Skeletal muscle tissue (tissue), 3 donors: ENCODE measurements at regions not wholly inside any gene's neighbourhood (a gene's known extent, or its start where the extent isn't known, plus 50 kb on each side); places are given as distances from the start of the nearest gene placed in this dataset.

ENCODE experiments used
- H3K27ac ChIP-seq: one replicate; pipeline ENCODE4 v1.7.0; 2013; ENCODE audit warnings: mild to moderate bottlenecking, low read depth, low read length, inconsistent platforms
- H3K27me3 ChIP-seq, 3 donors: one replicate each; pipeline ENCODE4 v1.7.0; 2013; ENCODE audit warnings: low read length in 3 of 3; ENCODE audit not compliant: control insufficient read depth in 3 of 3, insufficient read depth in 3 of 3
- H3K36me3 ChIP-seq, 3 donors: one replicate each; pipeline ENCODE4 v1.7.0; 2013; ENCODE audit warnings: low read length in 3 of 3; ENCODE audit not compliant: control insufficient read depth in 3 of 3, insufficient read depth in 3 of 3
- H3K4me1 ChIP-seq, 3 donors: one replicate each; pipeline ENCODE4 v1.7.0; 2013; ENCODE audit warnings: low read length in 3 of 3, mild to moderate bottlenecking in 3 of 3; ENCODE audit not compliant: control insufficient read depth in 3 of 3, insufficient read depth in 3 of 3
- H3K4me3 ChIP-seq, 3 donors: one replicate each; pipeline ENCODE4 v1.7.0; 2013; ENCODE audit warnings: low read length in 3 of 3
- H3K9ac ChIP-seq, 3 donors: one replicate each; pipeline ENCODE4 v1.7.0; 2013; ENCODE audit warnings: low read length in 3 of 3, mild to moderate bottlenecking in 3 of 3, moderate library complexity in 2 of 3, low read depth in 1 of 3
- H3K9me3 ChIP-seq, 3 donors: one replicate each; pipeline ENCODE4 v1.7.0; 2013; ENCODE audit warnings: low read length in 3 of 3; ENCODE audit not compliant: control insufficient read depth in 3 of 3
- donor health status: Osteomylitis.

DNA sequence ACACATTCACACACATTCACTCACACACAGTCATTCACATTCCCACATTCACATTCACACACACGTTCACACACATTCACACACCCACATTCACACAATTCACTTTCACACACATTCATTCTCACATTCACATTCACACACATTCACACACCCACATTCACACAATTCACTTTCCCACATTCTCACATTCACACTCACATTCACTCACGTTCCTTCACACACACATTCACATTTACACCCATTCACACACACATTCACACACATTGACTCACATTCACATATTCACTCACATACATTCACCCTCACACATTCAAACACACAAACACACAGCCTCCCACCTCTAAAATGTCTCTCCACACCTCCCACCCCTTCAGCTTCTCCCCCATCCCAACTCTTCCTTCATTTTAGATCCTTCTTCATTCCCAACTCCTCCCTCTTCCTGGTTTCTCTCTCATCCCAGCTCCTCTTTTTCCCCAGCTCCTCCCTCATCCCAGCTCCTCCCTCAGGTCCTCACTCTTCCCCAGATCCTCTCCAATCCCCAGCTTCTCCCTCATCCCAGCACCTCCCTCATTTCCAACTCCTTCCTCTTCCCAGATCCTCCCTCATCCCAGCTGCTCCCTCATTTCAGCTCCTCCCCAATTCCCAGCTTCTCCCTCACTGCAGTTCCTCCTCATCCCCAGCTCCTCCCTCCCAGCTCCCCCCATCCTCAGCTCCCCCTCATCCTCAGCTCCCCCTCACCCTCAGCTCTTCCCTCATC is 111.0 kb downstream of the FAM53A start:
- Histone ChIP-seq H3K4me1 (peaks cover 0 to under 1% (median 0%) of the 10 kb centered on the region in 3 donors), H3K36me3 (no peaks in the 10 kb centered on the region), H3K27me3 (peaks cover 25 to 48% (median 42%) of the 10 kb centered on the region in 3 donors), H3K27ac (no peak overlapping the region), H3K4me3 (no peak overlapping the region), H3K9me3 (no peaks in the 10 kb centered on the region), H3K9ac (no peak overlapping the region)

DNA sequence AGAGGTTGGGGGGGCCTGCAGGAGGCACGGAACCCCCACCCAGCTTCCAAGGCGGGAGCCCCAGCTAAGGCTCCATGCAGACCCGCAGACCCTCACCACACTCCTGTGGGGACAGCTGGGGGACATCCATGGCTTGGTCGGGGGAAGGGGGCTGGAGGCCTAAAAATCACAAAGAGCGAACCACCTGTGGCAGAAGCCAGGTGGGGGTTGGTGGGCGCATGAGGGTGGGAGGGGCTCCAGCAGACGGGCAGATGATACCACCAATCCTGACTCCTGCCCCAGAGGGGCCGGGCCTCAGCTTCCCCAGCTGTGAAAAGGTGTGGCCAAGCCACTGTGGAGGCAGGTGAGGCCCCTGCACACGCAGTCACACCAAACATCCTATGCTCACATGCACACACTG is 111.6 kb downstream of the FAM53A start:
- Histone ChIP-seq H3K27me3 (peaks cover 27 to 53% (median 45%) of the 10 kb centered on the region in 3 donors), H3K27ac (no peak overlapping the region), H3K9ac (no peak overlapping the region), H3K4me1 (no peaks in the 10 kb centered on the region), H3K9me3 (no peaks in the 10 kb centered on the region), H3K36me3 (no peaks in the 10 kb centered on the region), H3K4me3 (no peak overlapping the region)

DNA sequence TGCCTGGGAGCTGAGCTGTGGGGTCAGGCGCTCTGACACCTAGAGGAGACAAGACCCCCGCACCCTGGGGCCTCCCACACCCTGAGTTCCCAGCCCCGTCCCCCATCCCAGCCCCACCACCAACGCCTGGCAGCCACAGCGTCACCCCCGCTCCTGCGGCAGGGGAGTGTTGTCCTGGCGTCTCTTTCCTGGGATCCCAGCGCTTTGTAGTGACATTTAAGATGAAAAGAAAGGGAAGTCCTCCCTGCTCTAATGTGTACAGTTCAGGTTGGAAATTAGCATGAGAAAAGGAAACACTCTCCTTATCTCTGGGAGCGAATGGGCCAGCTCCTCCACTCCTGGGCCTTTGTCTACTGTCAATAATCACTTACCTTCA is 112.1 kb downstream of the FAM53A start:
- Histone ChIP-seq H3K27me3 (peaks cover 25 to 53% (median 44%) of the 10 kb centered on the region in 3 donors), H3K9me3 (no peaks in the 10 kb centered on the region), H3K27ac (no peak overlapping the region), H3K4me3 (no peak overlapping the region), H3K36me3 (no peaks in the 10 kb centered on the region), H3K9ac (no peak overlapping the region), H3K4me1 (no peaks in the 10 kb centered on the region)

DNA sequence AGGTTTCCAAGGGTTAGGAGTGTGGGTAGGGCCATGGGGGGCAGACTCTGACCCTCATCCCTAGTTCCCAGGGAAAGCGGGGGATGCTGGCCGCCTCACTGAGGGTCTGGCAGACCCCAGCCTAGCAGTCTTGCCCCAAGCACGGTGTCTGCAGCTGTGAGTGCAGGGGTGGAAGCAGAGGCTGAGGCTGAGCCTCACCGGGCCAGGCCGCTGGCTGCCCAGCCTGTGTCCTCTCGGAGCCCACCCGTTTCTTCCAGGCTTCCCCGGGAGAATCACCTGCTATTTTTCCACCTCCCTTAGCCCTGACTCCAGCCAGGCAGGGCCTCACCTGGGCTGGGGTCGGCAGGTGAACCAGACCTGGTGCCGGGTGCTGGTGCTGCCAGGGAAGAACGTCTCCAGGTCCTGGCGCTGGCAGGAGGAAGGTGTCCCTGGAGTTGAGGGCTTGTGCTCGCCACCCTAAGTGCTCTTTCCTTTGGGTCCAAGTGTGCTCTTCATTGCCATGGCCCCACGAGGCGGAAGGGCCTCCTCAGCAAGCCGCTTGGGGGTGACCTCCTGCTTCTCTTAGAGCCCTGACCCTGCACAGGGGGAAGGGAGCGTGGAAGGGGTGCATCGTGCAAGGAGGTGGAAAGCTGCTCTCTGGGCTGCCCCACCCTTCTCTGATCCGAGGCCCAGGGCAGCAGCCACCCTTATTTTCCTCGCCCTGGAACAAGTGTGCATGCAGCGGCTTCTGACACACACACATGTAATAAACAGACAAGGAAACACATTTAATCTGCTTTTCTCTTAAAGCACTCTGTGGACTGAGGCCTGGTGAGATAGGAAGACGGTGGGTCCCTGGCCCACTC is 112.7 kb downstream of the FAM53A start:
- H3K4me1 ChIP-seq = no peaks in the 10 kb centered on the region
- H3K27me3 ChIP-seq = peaks cover 24 to 56% (median 47%) of the 10 kb centered on the region in 3 donors
- H3K9ac ChIP-seq = no peak overlapping the region
- no peaks in the 10 kb centered on the region for H3K36me3 ChIP-seq
- no peaks in the 10 kb centered on the region for H3K9me3 ChIP-seq
- H3K4me3 ChIP-seq = no peak overlapping the region
- H3K27ac ChIP-seq = no peak overlapping the region

DNA sequence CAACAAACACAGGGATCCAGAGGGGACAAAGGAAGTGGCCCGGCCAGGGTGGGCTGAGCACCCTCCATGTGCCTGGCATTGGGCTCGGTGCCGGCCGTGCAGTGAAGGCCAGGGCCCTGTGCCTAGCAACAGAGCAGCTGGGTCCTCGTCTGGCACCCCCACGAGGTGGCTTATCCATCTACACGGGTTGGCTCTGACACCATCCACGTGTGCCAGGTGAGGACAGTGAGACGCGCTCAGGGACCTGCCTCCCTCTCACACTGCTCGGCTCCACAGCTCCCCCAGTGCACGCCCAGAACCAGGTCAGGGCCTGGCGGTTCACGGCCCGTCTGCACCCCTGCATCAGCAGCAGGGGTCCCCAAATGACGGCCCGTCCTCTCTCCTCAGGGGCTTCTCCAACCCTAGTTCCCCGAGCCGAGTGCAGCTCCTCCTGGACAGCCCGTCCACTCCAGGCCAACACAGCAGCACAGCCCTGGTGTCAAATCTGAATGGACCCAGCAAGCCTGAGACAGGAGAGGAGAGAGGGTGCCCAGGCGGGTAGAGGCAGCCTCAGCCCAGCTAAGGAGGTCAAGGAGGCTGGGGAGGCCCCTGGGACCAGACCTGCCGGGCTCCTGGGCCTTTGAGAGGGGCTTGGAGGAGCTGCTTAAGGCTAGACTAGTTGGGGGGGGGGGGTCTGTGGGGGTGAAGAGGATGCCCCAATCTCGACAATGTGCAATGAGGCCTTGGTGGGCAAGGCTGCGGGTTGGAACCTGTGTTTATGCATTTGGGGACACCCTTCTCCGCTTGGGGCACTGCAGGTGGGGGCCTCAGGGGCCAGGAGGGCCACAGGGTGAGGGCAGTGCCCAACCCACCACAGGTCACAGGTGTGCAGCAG is 113.6 kb downstream of the FAM53A start:
- H3K9me3 ChIP-seq = no peaks in the 10 kb centered on the region
- no peak overlapping the region for H3K9ac ChIP-seq
- H3K36me3 ChIP-seq = no peaks in the 10 kb centered on the region
- no peaks in the 10 kb centered on the region for H3K4me1 ChIP-seq
- H3K27me3 ChIP-seq = peaks cover 24 to 60% (median 45%) of the 10 kb centered on the region in 3 donors
- no peak overlapping the region for H3K27ac ChIP-seq
- no peak overlapping the region for H3K4me3 ChIP-seq

DNA sequence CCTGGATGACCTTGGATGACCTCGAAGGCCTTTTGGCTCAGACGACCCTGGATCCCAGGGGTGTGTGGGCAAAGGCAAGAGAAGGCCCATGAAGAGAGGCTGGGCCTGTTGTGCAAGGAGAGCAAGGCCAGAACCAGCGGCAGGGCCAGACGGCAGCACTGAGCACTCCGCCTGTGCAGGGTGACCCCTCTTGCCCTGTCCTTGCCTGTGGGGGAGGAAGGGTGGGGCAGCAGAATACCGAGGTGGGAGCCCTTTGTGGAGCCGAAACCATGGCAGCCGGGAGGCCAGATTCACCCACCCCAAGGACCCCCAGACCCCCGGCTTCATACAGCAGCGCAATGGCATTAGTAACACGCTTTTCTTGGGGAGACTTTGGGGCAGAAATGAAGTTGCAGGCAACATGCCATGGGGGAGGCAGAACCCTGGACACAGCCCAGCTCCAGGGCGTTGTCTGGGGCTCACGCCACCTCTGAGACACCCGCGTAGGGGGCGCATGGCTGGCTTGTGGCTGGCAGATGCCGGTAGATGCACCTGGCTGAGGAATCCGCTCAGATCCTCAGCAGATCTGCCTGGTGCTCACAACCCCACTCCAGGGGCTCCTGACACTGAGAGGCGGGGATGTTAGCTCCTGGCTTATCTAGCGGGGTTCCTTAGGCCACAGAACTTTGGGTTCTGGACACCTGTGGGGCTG is 114.5 kb downstream of the FAM53A start:
- Histone ChIP-seq H3K9me3 (no peaks in the 10 kb centered on the region), H3K9ac (no peak overlapping the region), H3K4me1 (no peaks in the 10 kb centered on the region), H3K27me3 (peaks cover 25 to 60% (median 45%) of the 10 kb centered on the region in 3 donors), H3K36me3 (no peaks in the 10 kb centered on the region), H3K27ac (no peak overlapping the region), H3K4me3 (no peak overlapping the region)

DNA sequence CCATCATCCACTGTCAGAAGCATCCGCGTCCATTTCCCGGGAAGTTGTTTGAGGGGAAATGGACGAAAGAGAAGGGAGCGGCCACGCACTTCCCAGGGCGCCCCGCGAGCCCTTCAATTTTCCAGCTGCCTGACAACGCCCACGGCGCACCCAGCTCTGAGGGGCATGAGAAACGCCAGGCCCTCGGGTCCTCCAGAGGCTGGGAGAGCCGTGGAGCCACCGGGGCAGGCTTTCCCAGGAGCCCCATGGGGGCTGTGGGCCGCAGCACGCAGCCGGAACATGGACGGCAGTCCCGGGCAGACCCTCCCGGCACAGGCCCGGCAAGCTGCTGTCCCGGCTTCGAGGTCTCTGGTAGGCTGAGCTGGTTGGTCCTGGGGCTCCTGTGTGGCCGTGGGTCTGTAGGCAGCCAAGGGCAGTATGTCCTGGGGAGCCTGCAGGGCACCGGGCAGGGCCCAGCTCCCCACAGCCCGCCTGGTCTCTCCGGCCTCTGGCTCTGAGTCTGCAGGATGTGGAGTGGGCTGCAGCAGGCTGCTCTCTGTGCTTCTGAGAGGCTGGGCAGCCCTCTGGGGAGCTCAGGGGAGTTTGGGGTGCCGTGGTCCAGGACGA is 115.2 kb downstream of the FAM53A start:
- Histone ChIP-seq H3K27me3 (peaks cover 26 to 59% (median 46%) of the 10 kb centered on the region in 3 donors), H3K27ac (no peak overlapping the region), H3K4me3 (no peak overlapping the region), H3K9me3 (no peaks in the 10 kb centered on the region), H3K4me1 (no peaks in the 10 kb centered on the region), H3K9ac (no peak overlapping the region), H3K36me3 (no peaks in the 10 kb centered on the region)

DNA sequence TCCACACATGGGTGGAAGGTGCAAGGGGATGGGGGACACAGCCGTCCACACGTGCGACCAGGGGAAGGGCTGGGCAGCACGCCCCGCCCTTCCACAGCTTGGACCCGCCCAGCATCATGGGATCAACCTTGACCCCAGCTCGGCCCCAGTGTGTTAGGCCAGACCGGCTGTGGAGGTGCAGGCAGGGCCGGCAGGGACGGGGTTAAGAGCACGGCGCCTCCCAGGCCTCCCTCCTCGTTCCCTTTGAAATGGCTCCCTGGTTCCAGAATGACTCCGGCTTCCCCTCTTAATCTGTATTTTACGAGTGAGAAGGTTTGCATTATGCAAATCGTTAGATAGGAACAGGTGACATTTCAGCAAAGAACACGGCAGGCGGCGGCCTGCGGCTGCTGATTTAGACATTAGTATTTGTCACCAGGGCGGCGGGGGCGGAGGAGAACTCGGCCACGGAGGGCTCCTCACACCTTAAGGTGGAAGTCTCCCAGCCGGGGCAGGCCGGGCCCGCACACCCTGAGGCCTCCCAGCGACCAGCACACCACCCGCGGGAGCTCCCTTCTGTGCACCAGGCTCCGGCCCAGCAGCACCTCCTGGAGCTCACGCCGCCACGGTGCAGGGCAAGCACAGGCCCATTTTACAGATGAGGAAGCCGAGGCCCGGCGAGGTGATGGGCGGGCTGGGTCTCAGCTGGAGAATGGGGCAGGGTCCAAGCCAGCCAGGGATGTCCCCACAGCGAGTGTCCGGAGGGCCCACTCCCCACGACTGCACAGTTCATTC is 116.1 kb downstream of the FAM53A start:
- no peaks in the 10 kb centered on the region for H3K4me1 ChIP-seq
- H3K27ac ChIP-seq = no peak overlapping the region
- H3K27me3 ChIP-seq = peaks cover 33 to 64% (median 54%) of the 10 kb centered on the region in 3 donors
- no peaks in the 10 kb centered on the region for H3K36me3 ChIP-seq
- no peak overlapping the region for H3K4me3 ChIP-seq
- no peaks in the 10 kb centered on the region for H3K9me3 ChIP-seq
- H3K9ac ChIP-seq = no peak overlapping the region

DNA sequence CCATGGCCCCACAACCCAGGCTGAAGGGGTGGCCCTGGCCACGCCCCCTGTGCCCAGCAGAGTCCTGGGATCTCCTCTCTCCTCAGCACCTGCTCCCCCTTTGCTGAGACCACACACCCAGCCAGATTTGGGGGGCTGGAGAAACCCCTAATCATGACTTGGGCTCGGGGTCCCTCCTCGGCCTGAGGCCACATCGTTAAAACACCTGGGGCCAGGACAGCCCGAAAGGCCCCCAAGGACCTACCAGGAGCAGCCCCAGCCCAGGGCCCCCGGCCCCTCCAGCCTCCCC is 116.7 kb downstream of the FAM53A start:
- Histone ChIP-seq H3K9ac (no peak overlapping the region), H3K9me3 (no peaks in the 10 kb centered on the region), H3K4me3 (no peak overlapping the region), H3K27me3 (peaks cover 39 to 70% (median 59%) of the 10 kb centered on the region in 3 donors), H3K36me3 (no peaks in the 10 kb centered on the region), H3K4me1 (no peaks in the 10 kb centered on the region), H3K27ac (no peak overlapping the region)
